Muscle of leg (tissue), 3 donors: ENCODE measurements at regions not wholly inside any gene's neighbourhood (a gene's known extent, or its start where the extent isn't known, plus 50 kb on each side); places are given as distances from the start of the nearest gene placed in this dataset.
A peak's percentile ranks its signal among the peaks of the same experiment; 100 is the strongest.

Experiments used
- DNase-seq: peaks from one replicate; pipeline ENCODE4 v3.0.0; 2013
- H3K27ac ChIP-seq: one replicate; pipeline ENCODE4 v1.5.1; 2013; ENCODE audit warnings: mild to moderate bottlenecking, low read length, control low read depth
- H3K27me3 ChIP-seq: one replicate; pipeline ENCODE4 v1.6.1; 2013; ENCODE audit warnings: low read length; ENCODE audit not compliant: control insufficient read depth, insufficient read depth
- H3K36me3 ChIP-seq: one replicate; pipeline ENCODE4 v1.6.1; 2013; ENCODE audit warnings: low read length; ENCODE audit not compliant: control insufficient read depth, insufficient read depth
- H3K4me1 ChIP-seq: one replicate; pipeline ENCODE4 v1.6.1; 2013; ENCODE audit warnings: low read length; ENCODE audit not compliant: control insufficient read depth, insufficient read depth
- H3K4me3 ChIP-seq: one replicate; pipeline ENCODE4 v1.5.1; 2013; ENCODE audit warnings: low read length, control low read depth
- H3K9me3 ChIP-seq: replicated peaks from 2 replicates; pipeline ENCODE4 v1.6.1; 2013; ENCODE audit warnings: low read depth, low read length; ENCODE audit not compliant: control insufficient read depth
- WGBS: methylation state at CpG from one replicate; pipeline ENCODE4 v1.1.5; 2013; ENCODE audit warnings: missing lambda C conversion rate; ENCODE audit not compliant: insufficient coverage; 5-methylcytosine and 5-hydroxymethylcytosine counted together

GRCh38 chr16:64866021-64866420 is 255.8 kb downstream of the CDH11 start:
- H3K27ac ChIP-seq: peak overlapping the region; percentile 25
- 100% methylated on average over 1 of the region's 2 CpGs for WGBS
- peaks cover 19% of the 10 kb centered on the region for H3K4me1 ChIP-seq
- H3K9me3 ChIP-seq: no peaks in the 10 kb centered on the region
- DNase-seq: no peak
- H3K36me3 ChIP-seq: no peaks in the 10 kb centered on the region
- H3K4me3 ChIP-seq: no peak overlapping the region
- H3K27me3 ChIP-seq: no peaks in the 10 kb centered on the region

- Histone ChIP-seq H3K27me3 (no peaks in the 10 kb centered on the region), H3K36me3 (no peaks in the 10 kb centered on the region), H3K9me3 (no peaks in the 10 kb centered on the region), H3K27ac (peak overlapping the region; percentile 87), H3K4me1 (peaks cover 16% of the 10 kb centered on the region), H3K4me3 (no peak overlapping the region)
- no CpG with 5 or more reads among the region's 2 CpGs for WGBS
- DNase-seq: peak; percentile 86
Measured at GRCh38 chr16:64865069-64865696, 256.7 kb downstream of the CDH11 start.

- DNase-seq: peak; percentile 90
- Histone ChIP-seq H3K9me3 (no peaks in the 10 kb centered on the region), H3K4me3 (no peak overlapping the region), H3K27me3 (no peaks in the 10 kb centered on the region), H3K4me1 (peaks cover 16% of the 10 kb centered on the region), H3K27ac (peak overlapping the region; percentile 87), H3K36me3 (no peaks in the 10 kb centered on the region)
- WGBS: no CpG with 5 or more reads among the region's 5 CpGs
Measured at GRCh38 chr16:64864232-64864809, 257.5 kb downstream of the CDH11 start.

GRCh38 chr16:64858076-64858475 is 263.8 kb downstream of the CDH11 start:
- Histone ChIP-seq H3K4me3 (no peak overlapping the region), H3K9me3 (no peaks in the 10 kb centered on the region), H3K27me3 (no peaks in the 10 kb centered on the region), H3K36me3 (no peaks in the 10 kb centered on the region), H3K27ac (no peak overlapping the region), H3K4me1 (peaks cover 2% of the 10 kb centered on the region)
- WGBS: no CpG with 5 or more reads among the region's 1 CpG
- no peak for DNase-seq

- H3K36me3 ChIP-seq: no peaks in the 10 kb centered on the region
- no peak overlapping the region for H3K4me3 ChIP-seq
- no peaks in the 10 kb centered on the region for H3K27me3 ChIP-seq
- DNase-seq: no peak
- peaks cover 2% of the 10 kb centered on the region for H3K4me1 ChIP-seq
- no peak overlapping the region for H3K27ac ChIP-seq
- no CpG with 5 or more reads among the region's 2 CpGs for WGBS
- H3K9me3 ChIP-seq: no peaks in the 10 kb centered on the region
Measured at GRCh38 chr16:64857411-64857810, 264.5 kb downstream of the CDH11 start.

- H3K27me3 ChIP-seq: no peaks in the 10 kb centered on the region
- no peak overlapping the region for H3K27ac ChIP-seq
- no CpG with 5 or more reads among the region's 2 CpGs for WGBS
- H3K4me1 ChIP-seq: no peaks in the 10 kb centered on the region
- H3K4me3 ChIP-seq: no peak overlapping the region
- H3K36me3 ChIP-seq: no peaks in the 10 kb centered on the region
- DNase-seq: no peak
- H3K9me3 ChIP-seq: no peaks in the 10 kb centered on the region
Measured at GRCh38 chr16:64853551-64853950, 268.3 kb downstream of the CDH11 start.

GRCh38 chr16:64846966-64847365 is 274.9 kb downstream of the CDH11 start:
- no peaks in the 10 kb centered on the region for H3K36me3 ChIP-seq
- no peak for DNase-seq
- H3K4me1 ChIP-seq: no peaks in the 10 kb centered on the region
- H3K27ac ChIP-seq: no peak overlapping the region
- no peaks in the 10 kb centered on the region for H3K27me3 ChIP-seq
- WGBS: no CpG with 5 or more reads among the region's 3 CpGs
- H3K9me3 ChIP-seq: no peaks in the 10 kb centered on the region
- H3K4me3 ChIP-seq: no peak overlapping the region

- no peaks in the 10 kb centered on the region for H3K9me3 ChIP-seq
- no peak overlapping the region for H3K27ac ChIP-seq
- WGBS: 86% methylated on average over 1 of the region's 2 CpGs
- H3K4me3 ChIP-seq: no peak overlapping the region
- no peaks in the 10 kb centered on the region for H3K4me1 ChIP-seq
- DNase-seq: no peak
- no peaks in the 10 kb centered on the region for H3K27me3 ChIP-seq
- no peaks in the 10 kb centered on the region for H3K36me3 ChIP-seq
Measured at GRCh38 chr16:64845071-64845470, 276.8 kb downstream of the CDH11 start.

GRCh38 chr16:64841482-64841881 is 280.4 kb downstream of the CDH11 start:
- Histone ChIP-seq H3K27me3 (no peaks in the 10 kb centered on the region), H3K27ac (no peak overlapping the region), H3K9me3 (no peaks in the 10 kb centered on the region), H3K4me1 (no peaks in the 10 kb centered on the region), H3K4me3 (no peak overlapping the region), H3K36me3 (no peaks in the 10 kb centered on the region)
- DNase-seq: no peak

- no peak overlapping the region for H3K27ac ChIP-seq
- no peaks in the 10 kb centered on the region for H3K4me1 ChIP-seq
- WGBS: no CpG with 5 or more reads among the region's 4 CpGs
- no peak overlapping the region for H3K4me3 ChIP-seq
- DNase-seq: no peak
- H3K27me3 ChIP-seq: no peaks in the 10 kb centered on the region
- H3K36me3 ChIP-seq: no peaks in the 10 kb centered on the region
- no peaks in the 10 kb centered on the region for H3K9me3 ChIP-seq
Measured at GRCh38 chr16:64841071-64841470, 280.8 kb downstream of the CDH11 start.

- H3K27ac ChIP-seq: no peak overlapping the region
- no CpG with 5 or more reads among the region's 2 CpGs for WGBS
- H3K4me1 ChIP-seq: no peaks in the 10 kb centered on the region
- DNase-seq: no peak
- no peaks in the 10 kb centered on the region for H3K36me3 ChIP-seq
- H3K4me3 ChIP-seq: no peak overlapping the region
- H3K9me3 ChIP-seq: peaks cover 4% of the 10 kb centered on the region
- no peaks in the 10 kb centered on the region for H3K27me3 ChIP-seq
Measured at GRCh38 chr16:64830653-64831052, 291.2 kb downstream of the CDH11 start.
